Natural killer cell treated with Interleukin-12 subunit alpha and Interleukin-12 subunit beta and Interleukin-15 and Interleukin-18, amount 100 ng/mL, for 72 hours (primary cell): ENCODE measurements at regions not wholly inside any gene's neighbourhood (a gene's known extent, or its start where the extent isn't known, plus 50 kb on each side); places are given as distances from the start of the nearest gene placed in this dataset.

Experiments used
- ATAC-seq, 2 donors: fragments of 150-1000 bp; cut with Tn5 transposase in 1 of 2; sonication (Bioruptor Pico), chemical (Tn5 transposase) in 1 of 2; 2 replicates each; pipeline ENCODE4 v1.10.0; 2021
- DNase-seq: peaks from one replicate; pipeline ENCODE4 v3.0.0; 2022; ENCODE audit warnings: low spot score
- H3K27ac Mint-ChIP-seq, 2 donors: 1 replicate in 1 of 2; 2 replicates in 1 of 2; pipeline ENCODE4 v1.8.0; 2022; ENCODE audit warnings: mixed read lengths in 2 of 2, mild to moderate bottlenecking in 1 of 2, moderate library complexity in 1 of 2
- H3K27me3 Mint-ChIP-seq, 2 donors: 1 replicate in 1 of 2; 2 replicates in 1 of 2; pipeline ENCODE4 v1.8.0; 2022; ENCODE audit warnings: mixed read lengths in 2 of 2
- H3K36me3 Mint-ChIP-seq: one replicate; pipeline ENCODE4 v1.8.0; 2022; ENCODE audit warnings: mixed read lengths
- H3K4me1 Mint-ChIP-seq, 2 donors: 1 replicate in 1 of 2; 2 replicates in 1 of 2; pipeline ENCODE4 v1.8.0; 2022; ENCODE audit warnings: low read depth in 2 of 2, mixed read lengths in 2 of 2, mild to moderate bottlenecking in 1 of 2
- H3K4me3 Mint-ChIP-seq: one replicate; pipeline ENCODE4 v1.8.0; 2022; ENCODE audit warnings: mixed read lengths
- H3K9me3 Mint-ChIP-seq: 2 replicates; pipeline ENCODE4 v1.8.0; 2022; ENCODE audit warnings: mixed read lengths

DNA sequence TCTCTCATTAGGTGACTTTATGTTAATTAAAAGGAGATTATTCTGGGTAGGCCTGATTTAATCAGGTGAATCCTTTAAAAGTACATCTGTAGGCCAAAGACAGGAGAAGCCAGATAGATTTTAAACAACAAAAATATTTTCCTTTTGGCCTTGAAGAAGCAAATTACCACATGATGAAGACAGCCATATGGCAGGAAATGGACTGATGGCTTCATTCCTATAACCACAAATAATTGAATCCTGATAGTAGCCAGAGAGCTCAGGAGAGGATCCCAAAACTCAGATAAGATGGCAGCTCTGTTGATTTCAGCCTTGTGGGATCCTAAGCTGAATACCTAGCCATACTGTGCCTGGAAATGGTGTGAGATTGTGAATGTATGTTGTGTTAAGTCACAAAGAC, 66.1 kb upstream of the PRKX start:
- Mint-ChIP-seq H3K4me3 (no peak overlapping the region), H3K27me3 (no peaks in the 10 kb centered on the region), H3K27ac (peak overlapping the region in 1 of 2 donors; percentile 86), H3K36me3 (no peaks in the 10 kb centered on the region), H3K4me1 (peaks cover 12 to 28% of the 10 kb centered on the region in 2 donors), H3K9me3 (no peaks in the 10 kb centered on the region)
- DNase-seq (no peak), ATAC-seq (no peak)

DNA sequence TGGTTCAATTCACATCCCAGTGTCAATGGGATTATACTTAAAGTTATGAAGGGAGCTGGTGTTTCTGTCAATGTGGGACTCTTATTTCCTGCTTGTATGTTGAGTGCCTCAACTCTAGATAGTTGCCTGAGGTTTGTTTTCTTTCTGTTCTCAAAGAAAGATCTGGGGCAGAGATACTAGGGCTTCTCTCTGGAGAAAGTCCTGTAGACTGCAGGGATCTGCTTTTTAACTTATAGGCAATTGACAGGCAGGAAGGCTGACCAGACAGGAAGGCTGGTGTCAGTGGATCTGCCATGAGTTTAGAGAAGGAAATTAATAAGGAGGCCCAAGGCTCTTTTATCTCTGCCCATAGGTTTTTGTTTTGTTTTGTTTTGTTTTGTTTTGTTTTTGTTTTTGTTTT, 64.0 kb upstream of the PRKX start:
- H3K4me1 Mint-ChIP-seq, result peaks cover 12 to 28% of the 10 kb centered on the region in 2 donors
- DNase-seq (no peak), ATAC-seq (no peak)
- no peaks in the 10 kb centered on the region for H3K9me3 Mint-ChIP-seq
- peak overlapping the region in 1 of 2 donors; percentile 53 for H3K27ac Mint-ChIP-seq
- peaks cover 0 to 5% of the 10 kb centered on the region in 2 donors for H3K27me3 Mint-ChIP-seq
- no peaks in the 10 kb centered on the region for H3K36me3 Mint-ChIP-seq
- H3K4me3 Mint-ChIP-seq, result no peak overlapping the region

DNA sequence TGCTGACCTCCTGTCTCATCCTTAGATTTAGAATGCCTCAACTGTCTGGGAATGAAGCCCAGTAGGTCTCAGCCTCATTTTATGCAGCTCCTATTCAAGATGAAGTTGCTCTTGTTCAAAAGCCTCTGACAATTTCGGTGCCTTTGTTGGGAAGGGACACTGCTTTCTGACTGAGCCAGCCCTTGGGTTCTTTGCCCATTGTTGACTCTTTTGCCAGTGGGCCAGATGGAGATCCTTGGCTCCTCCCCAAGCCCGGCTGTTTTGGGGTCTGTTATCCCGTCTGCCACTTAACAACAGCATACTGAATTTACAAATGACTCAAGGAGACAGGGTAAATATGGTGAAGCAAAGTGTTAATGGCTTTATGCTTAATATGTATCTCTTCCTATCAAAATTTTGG, 58.3 kb upstream of the PRKX start:
- DNase-seq (no peak), ATAC-seq (no peak)
- Mint-ChIP-seq H3K27me3 (peaks cover 0 to 5% of the 10 kb centered on the region in 2 donors), H3K4me3 (no peak overlapping the region), H3K36me3 (no peaks in the 10 kb centered on the region), H3K4me1 (peaks cover 0 to 2% of the 10 kb centered on the region in 2 donors), H3K9me3 (no peaks in the 10 kb centered on the region), H3K27ac (no peak overlapping the region)

DNA sequence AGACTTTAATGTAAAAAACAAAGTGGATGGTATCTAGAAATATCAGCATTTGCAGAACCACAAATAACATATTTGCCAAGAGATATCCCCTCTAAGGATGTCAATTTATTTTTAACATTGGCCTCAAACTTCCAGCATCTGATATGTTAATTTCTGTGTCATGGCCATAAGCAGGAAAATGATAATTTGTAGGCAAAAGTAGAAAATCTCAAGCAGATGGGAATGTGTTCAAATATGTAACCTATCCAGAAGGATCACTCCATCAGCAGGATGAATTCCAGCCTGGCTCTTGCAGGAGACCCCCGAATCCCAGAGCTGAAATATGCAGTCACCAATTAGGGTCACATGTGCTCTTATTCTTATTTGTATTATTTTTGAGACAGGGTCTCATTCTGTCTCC, 55.4 kb upstream of the PRKX start:
- peaks cover 6 to 8% of the 10 kb centered on the region in 2 donors for H3K27me3 Mint-ChIP-seq
- peaks cover 6% of the 10 kb centered on the region for H3K9me3 Mint-ChIP-seq
- peaks cover 0 to 5% of the 10 kb centered on the region in 2 donors for H3K4me1 Mint-ChIP-seq
- H3K4me3 Mint-ChIP-seq, result no peak overlapping the region
- ATAC-seq (no peak), DNase-seq (no peak)
- H3K27ac Mint-ChIP-seq, result no peak overlapping the region
- peaks cover 6% of the 10 kb centered on the region for H3K36me3 Mint-ChIP-seq
